CD8-positive, alpha-beta memory T cell (primary cell): ENCODE measurements at regions not wholly inside any gene's neighbourhood (a gene's known extent, or its start where the extent isn't known, plus 50 kb on each side); places are given as distances from the start of the nearest gene placed in this dataset.
"Not testable (repeated sequence)": the region's sequence is repeated elsewhere in the genome, so short reads cannot be mapped to it uniquely, and the experiment has no call there.

Experiments
- CTCF ChIA-PET: fragments of 350-600 bp; sonication (Branson Sonifier 250); formaldehyde crosslinking; loops from one replicate; lab custom pipeline; 2021; ENCODE audit warnings: antibody characterized with exemption; lab: Charles Lee
- POLR2A ChIA-PET: fragments of 350-600 bp; sonication (Branson Sonifier 250); formaldehyde crosslinking; loops from one replicate; lab custom pipeline; 2021; ENCODE audit warnings: antibody characterized with exemption; lab: Charles Lee
- DNase-seq, 5 donors: peaks; one replicate each; pipeline versions ENCODE4 v3.0.0 to v3.0.0-alpha.2; 2020 to 2022; ENCODE audit warnings: mixed read lengths in 1 of 5
- H3K27ac ChIP-seq: one replicate; pipeline ENCODE4 v1.7.0; 2013; ENCODE audit warnings: low read depth, mild to moderate bottlenecking, low read length, moderate library complexity
- H3K27me3 ChIP-seq: 2 replicates; pipeline ENCODE4 v1.7.0; 2013; ENCODE audit warnings: low read length, mild to moderate bottlenecking; ENCODE audit not compliant: insufficient read depth, poor library complexity, severe bottlenecking
- H3K36me3 ChIP-seq: 2 replicates; pipeline ENCODE4 v1.7.0; 2013; ENCODE audit warnings: mild to moderate bottlenecking, low read length, moderate library complexity; ENCODE audit not compliant: insufficient read depth
- H3K4me1 ChIP-seq: 2 replicates; pipeline ENCODE4 v1.7.0; 2013; ENCODE audit warnings: mild to moderate bottlenecking, low read length, moderate library complexity; ENCODE audit not compliant: insufficient read depth
- H3K4me3 ChIP-seq: 2 replicates; pipeline ENCODE4 v1.7.0; 2013; ENCODE audit warnings: mild to moderate bottlenecking, low read length
- H3K9me3 ChIP-seq: 2 replicates; pipeline ENCODE4 v1.7.0; 2013; ENCODE audit warnings: mild to moderate bottlenecking, low read length
- H3K27ac Mint-ChIP-seq, 8 donors: one replicate each; pipeline ENCODE4 v1.8.0; 2020 to 2021; ENCODE audit warnings: mixed read lengths in 8 of 8, mild to moderate bottlenecking in 6 of 8, inconsistent platforms in 3 of 8, moderate library complexity in 3 of 8
- H3K27me3 Mint-ChIP-seq, 2 donors: one replicate each; pipeline ENCODE4 v1.8.0; 2020 to 2021; ENCODE audit warnings: mixed read lengths in 2 of 2, mild to moderate bottlenecking in 1 of 2, moderate library complexity in 1 of 2
- H3K36me3 Mint-ChIP-seq, 3 donors: one replicate each; pipeline ENCODE4 v1.8.0; 2020 to 2021; ENCODE audit warnings: mixed read lengths in 3 of 3, inconsistent platforms in 1 of 3, mild to moderate bottlenecking in 1 of 3
- H3K4me1 Mint-ChIP-seq, 3 donors: one replicate each; pipeline ENCODE4 v1.8.0; 2020 to 2021; ENCODE audit warnings: mixed read lengths in 3 of 3, inconsistent platforms in 1 of 3, mild to moderate bottlenecking in 1 of 3
- H3K4me3 Mint-ChIP-seq, 7 donors: one replicate each; pipeline ENCODE4 v1.8.0; 2020 to 2021; ENCODE audit warnings: mixed read lengths in 7 of 7, mild to moderate bottlenecking in 6 of 7, moderate library complexity in 4 of 7, inconsistent platforms in 2 of 7
- H3K9me3 Mint-ChIP-seq, 5 donors: one replicate each; pipeline ENCODE4 v1.8.0; 2020 to 2022; ENCODE audit warnings: mixed read lengths in 5 of 5, mild to moderate bottlenecking in 3 of 5, moderate library complexity in 2 of 5, inconsistent platforms in 1 of 5

DNA sequence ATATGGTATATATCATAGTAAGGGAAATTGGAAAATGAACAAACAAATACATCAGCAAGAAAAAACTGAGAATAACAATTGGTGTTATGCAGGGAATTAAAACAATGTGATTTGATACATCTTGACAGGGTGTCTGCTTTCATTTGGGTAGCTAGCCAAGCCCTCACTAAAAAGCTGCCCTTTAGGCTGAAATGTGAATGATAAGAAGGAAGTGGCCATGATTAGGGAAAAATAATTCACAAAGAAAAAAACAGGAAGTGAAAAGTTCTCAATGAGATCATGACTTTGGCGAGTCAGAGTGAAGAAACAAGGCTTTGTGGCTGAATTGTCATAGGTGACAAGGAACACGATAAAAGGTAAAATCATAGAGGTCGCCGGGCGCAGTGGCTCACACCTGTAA, 675.8 kb upstream of the SLIT2 start:
- no peak overlapping the region for H3K27ac Mint-ChIP-seq
- ChIA-PET CTCF (no interaction called here), POLR2A (no interaction called here)
- H3K27me3 Mint-ChIP-seq, result no peaks in the 10 kb centered on the region
- no peak overlapping the region for H3K27ac ChIP-seq
- H3K36me3 Mint-ChIP-seq, result no peaks in the 10 kb centered on the region
- H3K4me3 Mint-ChIP-seq, result no peak overlapping the region
- H3K9me3 Mint-ChIP-seq, result peaks cover 1 to 17% (median 4%) of the 10 kb centered on the region in 5 donors
- no peaks in the 10 kb centered on the region for H3K4me1 ChIP-seq
- H3K4me1 Mint-ChIP-seq, result no peaks in the 10 kb centered on the region
- H3K36me3 ChIP-seq, result no peaks in the 10 kb centered on the region
- no peaks in the 10 kb centered on the region for H3K9me3 ChIP-seq
- H3K27me3 ChIP-seq, result no peaks in the 10 kb centered on the region
- no peak for DNase-seq
- no peak overlapping the region for H3K4me3 ChIP-seq

DNA sequence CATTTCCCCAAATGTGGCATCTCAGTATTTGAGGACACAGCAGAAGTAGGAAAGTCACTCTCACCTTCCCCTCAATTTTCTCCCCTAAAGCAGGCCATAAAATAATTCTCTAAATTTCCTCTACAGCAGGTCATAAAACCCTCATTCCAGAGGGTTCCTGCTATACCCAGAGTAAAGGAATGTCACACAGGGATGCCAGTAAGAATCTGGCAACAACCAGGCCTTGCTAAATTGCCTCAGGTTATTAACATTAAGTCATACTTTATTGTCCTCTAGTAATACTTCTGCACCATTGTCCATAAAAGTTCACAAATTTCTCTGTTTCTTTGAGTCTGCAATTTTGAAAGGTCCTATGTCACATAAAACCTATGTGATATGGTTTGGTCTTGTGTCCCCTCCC, 685.7 kb upstream of the SLIT2 start:
- no peaks in the 10 kb centered on the region for H3K36me3 Mint-ChIP-seq
- no peak for DNase-seq
- Histone ChIP-seq H3K4me3 (no peak overlapping the region), H3K36me3 (no peaks in the 10 kb centered on the region), H3K4me1 (no peaks in the 10 kb centered on the region), H3K27me3 (no peaks in the 10 kb centered on the region), H3K27ac (no peak overlapping the region), H3K9me3 (no peaks in the 10 kb centered on the region)
- no peaks in the 10 kb centered on the region for H3K27me3 Mint-ChIP-seq
- POLR2A ChIA-PET, result no interaction called here
- H3K4me1 Mint-ChIP-seq, result no peaks in the 10 kb centered on the region
- CTCF ChIA-PET, result no interaction called here
- H3K9me3 Mint-ChIP-seq, result peaks cover 8 to 32% (median 23%) of the 10 kb centered on the region in 5 donors
- H3K4me3 Mint-ChIP-seq, result no peak overlapping the region
- H3K27ac Mint-ChIP-seq, result no peak overlapping the region

GRCh38 chr4:19562456-19562855, 689.2 kb upstream of the SLIT2 start:
- no peak overlapping the region for H3K27ac ChIP-seq
- H3K4me3 Mint-ChIP-seq, result no peak overlapping the region
- CTCF ChIA-PET, result no interaction called here
- POLR2A ChIA-PET, result no interaction called here
- no peaks in the 10 kb centered on the region for H3K4me1 ChIP-seq
- no peaks in the 10 kb centered on the region for H3K36me3 Mint-ChIP-seq
- H3K36me3 ChIP-seq, result no peaks in the 10 kb centered on the region
- DNase-seq, result no peak
- no peak overlapping the region for H3K4me3 ChIP-seq
- no peaks in the 10 kb centered on the region for H3K4me1 Mint-ChIP-seq
- H3K9me3 Mint-ChIP-seq, result peaks cover 8 to 25% (median 15%) of the 10 kb centered on the region in 5 donors
- H3K27me3 ChIP-seq, result no peaks in the 10 kb centered on the region
- no peaks in the 10 kb centered on the region for H3K9me3 ChIP-seq
- H3K27ac Mint-ChIP-seq, result no peak overlapping the region
- H3K27me3 Mint-ChIP-seq, result no peaks in the 10 kb centered on the region

DNA sequence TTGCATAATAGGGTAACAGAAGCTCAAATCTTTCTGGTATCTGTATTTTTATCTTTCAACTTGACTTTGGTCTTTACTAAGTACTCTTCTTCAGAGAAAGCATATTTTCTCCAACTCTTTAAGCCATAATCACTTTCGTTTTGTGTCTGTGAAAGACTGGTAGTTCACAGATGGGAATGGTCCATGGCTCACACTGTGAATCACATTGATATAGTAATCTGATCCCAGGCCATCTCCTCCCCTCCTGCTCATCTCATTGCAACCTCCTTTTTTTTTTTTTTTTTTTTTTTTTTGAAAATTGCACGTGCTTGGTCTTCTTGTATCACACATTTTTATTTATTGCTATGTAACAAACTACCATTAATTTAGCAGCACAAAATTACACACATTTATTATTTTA, 694.5 kb upstream of the SLIT2 start:
- no peak overlapping the region for H3K4me3 ChIP-seq
- ChIA-PET POLR2A (no interaction called here), CTCF (interaction anchor here (1.0 kb wide), 1 partner anchor 23 kb away, joined by 3 read pairs; no protein-coding TSS in a partner anchor)
- Mint-ChIP-seq H3K9me3 (peaks cover 11 to 22% (median 16%) of the 10 kb centered on the region in 5 donors), H3K4me1 (no peaks in the 10 kb centered on the region), H3K4me3 (no peak overlapping the region), H3K36me3 (peaks cover 0 to 4% (median 0%) of the 10 kb centered on the region in 3 donors), H3K27ac (no peak overlapping the region), H3K27me3 (no peaks in the 10 kb centered on the region)
- DNase-seq, result no peak
- no peaks in the 10 kb centered on the region for H3K4me1 ChIP-seq
- no peaks in the 10 kb centered on the region for H3K36me3 ChIP-seq
- no peak overlapping the region for H3K27ac ChIP-seq
- no peaks in the 10 kb centered on the region for H3K27me3 ChIP-seq
- H3K9me3 ChIP-seq, result no peaks in the 10 kb centered on the region

DNA sequence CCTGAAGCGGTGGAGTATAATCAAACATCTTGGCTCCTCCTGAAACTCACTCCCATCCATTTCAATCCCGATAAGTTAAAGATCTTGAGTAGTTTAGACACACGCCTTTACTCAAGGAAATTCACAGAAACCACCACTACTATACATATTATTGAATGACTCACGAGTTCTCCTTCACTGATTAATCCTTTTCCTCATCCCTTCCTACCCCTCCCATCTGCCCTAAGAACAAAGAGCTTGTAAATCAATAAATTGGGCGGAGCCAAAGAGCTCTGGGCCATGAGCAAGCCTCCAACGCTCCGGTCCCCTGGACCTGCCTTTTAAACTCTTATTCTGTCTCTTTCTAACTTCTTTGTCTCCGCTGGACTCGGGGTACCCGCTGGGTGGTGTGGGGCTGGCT, 695.4 kb upstream of the SLIT2 start:
- H3K27ac ChIP-seq, H3K27me3 ChIP-seq, DNase-seq, H3K4me3 Mint-ChIP-seq, H3K27me3 Mint-ChIP-seq, H3K9me3 ChIP-seq, H3K36me3 ChIP-seq, H3K4me1 ChIP-seq, H3K36me3 Mint-ChIP-seq, H3K27ac Mint-ChIP-seq, POLR2A ChIA-PET, H3K4me3 ChIP-seq, H3K4me1 Mint-ChIP-seq: not testable (repeated sequence)
- CTCF ChIA-PET, result interaction anchor here (1.0 kb wide), 1 partner anchor 22 kb away, joined by 3 read pairs; no protein-coding TSS in a partner anchor
- H3K9me3 Mint-ChIP-seq, result peaks cover 10 to 20% (median 16%) of the 10 kb centered on the region in 5 donors

- H3K27me3 Mint-ChIP-seq, result no peaks in the 10 kb centered on the region
- H3K4me3 ChIP-seq, result no peak overlapping the region
- H3K27me3 ChIP-seq, result no peaks in the 10 kb centered on the region
- no peaks in the 10 kb centered on the region for H3K36me3 Mint-ChIP-seq
- H3K36me3 ChIP-seq, result no peaks in the 10 kb centered on the region
- no peaks in the 10 kb centered on the region for H3K4me1 Mint-ChIP-seq
- no peak overlapping the region for H3K4me3 Mint-ChIP-seq
- CTCF ChIA-PET, result no interaction called here
- no peak overlapping the region for H3K27ac Mint-ChIP-seq
- H3K4me1 ChIP-seq, result no peaks in the 10 kb centered on the region
- no peak for DNase-seq
- H3K9me3 ChIP-seq, result no peaks in the 10 kb centered on the region
- peaks cover 3 to 32% (median 11%) of the 10 kb centered on the region in 5 donors for H3K9me3 Mint-ChIP-seq
- POLR2A ChIA-PET, result no interaction called here
- no peak overlapping the region for H3K27ac ChIP-seq
These were observed 704.2 kb upstream of the SLIT2 start for GRCh38 chr4:19547463-19547862.

- H3K9me3 Mint-ChIP-seq, result peaks cover 1 to 37% (median 8%) of the 10 kb centered on the region in 5 donors
- ChIA-PET CTCF (no interaction called here), POLR2A (no interaction called here)
- H3K4me1 Mint-ChIP-seq, result no peaks in the 10 kb centered on the region
- Histone ChIP-seq H3K9me3 (no peaks in the 10 kb centered on the region), H3K4me3 (no peak overlapping the region), H3K4me1 (no peaks in the 10 kb centered on the region), H3K27ac (no peak overlapping the region), H3K27me3 (no peaks in the 10 kb centered on the region), H3K36me3 (no peaks in the 10 kb centered on the region)
- H3K36me3 Mint-ChIP-seq, result no peaks in the 10 kb centered on the region
- no peaks in the 10 kb centered on the region for H3K27me3 Mint-ChIP-seq
- no peak for DNase-seq
- no peak overlapping the region for H3K27ac Mint-ChIP-seq
- no peak overlapping the region for H3K4me3 Mint-ChIP-seq
These were observed 707.1 kb upstream of the SLIT2 start for GRCh38 chr4:19544446-19545125.

GRCh38 chr4:19540859-19541540, 710.7 kb upstream of the SLIT2 start:
- no peak overlapping the region for H3K4me3 ChIP-seq
- H3K36me3 ChIP-seq, result no peaks in the 10 kb centered on the region
- no peaks in the 10 kb centered on the region for H3K4me1 ChIP-seq
- no peak overlapping the region for H3K27ac ChIP-seq
- H3K4me1 Mint-ChIP-seq, result no peaks in the 10 kb centered on the region
- CTCF ChIA-PET, result no interaction called here
- no peaks in the 10 kb centered on the region for H3K36me3 Mint-ChIP-seq
- H3K9me3 Mint-ChIP-seq, result peaks cover 2 to 22% (median 6%) of the 10 kb centered on the region in 5 donors
- no peaks in the 10 kb centered on the region for H3K27me3 Mint-ChIP-seq
- DNase-seq, result no peak
- H3K9me3 ChIP-seq, result no peaks in the 10 kb centered on the region
- H3K4me3 Mint-ChIP-seq, result no peak overlapping the region
- H3K27ac Mint-ChIP-seq, result peak overlapping the region in 1 of 8 donors; percentile 59
- POLR2A ChIA-PET, result no interaction called here
- H3K27me3 ChIP-seq, result no peaks in the 10 kb centered on the region
